ENCODE measurements at regions not wholly inside any gene's neighbourhood (a gene's known extent, or its start where the extent isn't known, plus 50 kb on each side); places are given as distances from the start of the nearest gene placed in this dataset.
"Not testable (repeated sequence)": the region's sequence is repeated elsewhere in the genome, so short reads cannot be mapped to it uniquely, and the experiment has no call there.

GRCh38 chr11:121374286-121374985 lies 77.7 kb upstream of the SORL1 start:
- no peak overlapping the region for H3K4me3 Mint-ChIP-seq
- peaks cover 16% of the 10 kb centered on the region for H3K9me3 Mint-ChIP-seq
- H3K36me3 Mint-ChIP-seq (ENCODE audit: low read depth) = peaks cover 16% of the 10 kb centered on the region
- no peaks in the 10 kb centered on the region for H3K27me3 Mint-ChIP-seq
- DNase-seq = no peak
- ChIA-PET POLR2A (no interaction called here), CTCF (interaction anchor here (1.0 to 2.5 kb wide), 3 partner anchors 9 to 31 kb away, joined by 3 to 7 read pairs (median 3); no protein-coding TSS in a partner anchor)
- H3K4me1 Mint-ChIP-seq = peaks cover 61% of the 10 kb centered on the region
- H3K27ac Mint-ChIP-seq = no peak overlapping the region

DNA sequence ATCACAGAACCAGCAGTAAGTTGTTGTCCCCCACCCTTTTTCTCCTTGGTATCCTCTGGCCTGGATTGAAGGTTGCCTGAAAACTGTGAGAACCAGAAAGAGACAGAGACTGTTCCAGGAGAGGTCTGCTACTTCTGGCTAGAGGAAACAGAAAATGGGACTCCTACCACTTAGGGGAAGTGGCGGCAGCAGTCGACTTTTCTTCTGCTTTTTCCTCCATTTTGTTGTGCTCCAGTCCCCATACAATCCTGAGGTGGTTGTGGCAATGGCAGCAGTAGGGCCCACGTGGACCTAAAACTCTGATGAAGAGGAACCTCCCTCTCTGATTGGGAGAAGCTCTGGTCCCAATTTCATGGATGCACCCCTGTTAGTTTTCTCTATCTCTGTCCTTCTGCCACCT lies 76.0 kb upstream of the SORL1 start:
- ChIA-PET CTCF (interaction anchor here (1.0 to 1.7 kb wide), 4 partner anchors 9 to 13 kb away, joined by 3 to 6 read pairs (median 4); no protein-coding TSS in a partner anchor), POLR2A (no interaction called here)
- no peak overlapping the region for H3K27ac Mint-ChIP-seq

GRCh38 chr11:121379145-121379810 lies 72.8 kb upstream of the SORL1 start:
- H3K9me3 Mint-ChIP-seq; H3K36me3 Mint-ChIP-seq (ENCODE audit: low read depth); DNase-seq; H3K27me3 Mint-ChIP-seq; H3K4me3 Mint-ChIP-seq; POLR2A ChIA-PET: not testable (repeated sequence)
- peaks cover 44% of the 10 kb centered on the region for H3K4me1 Mint-ChIP-seq
- peak overlapping the region; percentile 61 for H3K27ac Mint-ChIP-seq
- CTCF ChIA-PET = interaction anchor here (1.8 to 2.0 kb wide), 2 partner anchors 9 to 13 kb away, joined by 7 to 11 read pairs; no protein-coding TSS in a partner anchor

More for the DNA sequence above, 76.0 kb upstream of the SORL1 start:
- H3K27me3 Mint-ChIP-seq = no peaks in the 10 kb centered on the region
- no peak for DNase-seq
- peaks cover 14% of the 10 kb centered on the region for H3K36me3 Mint-ChIP-seq (ENCODE audit: low read depth)
- H3K9me3 Mint-ChIP-seq = peaks cover 13% of the 10 kb centered on the region
- peaks cover 70% of the 10 kb centered on the region for H3K4me1 Mint-ChIP-seq
- no peak overlapping the region for H3K4me3 Mint-ChIP-seq

DNA sequence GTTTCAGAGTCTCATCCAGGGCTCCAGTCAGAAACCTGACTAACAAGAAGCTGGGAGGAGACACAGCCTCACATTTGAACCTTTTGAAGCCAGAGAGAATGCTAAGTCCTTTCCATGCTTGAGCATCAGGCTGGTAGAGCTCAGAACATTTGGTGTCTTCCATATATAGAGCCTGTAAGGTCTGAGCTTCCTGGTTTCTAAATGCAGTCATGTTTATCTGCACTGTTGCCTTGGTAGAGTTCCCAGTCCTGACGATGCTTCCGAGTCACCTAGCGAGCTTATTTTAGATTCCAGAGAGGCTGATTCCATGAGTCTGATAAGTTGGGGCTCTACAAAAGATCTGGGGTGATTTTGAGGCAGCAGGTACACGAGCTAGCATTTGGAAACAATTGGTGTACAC lies 68.4 kb upstream of the SORL1 start:
- Mint-ChIP-seq H3K4me3 (no peak overlapping the region), H3K36me3 (ENCODE audit: low read depth) (no peaks in the 10 kb centered on the region), H3K4me1 (peaks cover 18% of the 10 kb centered on the region), H3K27ac (peak overlapping the region; percentile 6), H3K27me3 (no peaks in the 10 kb centered on the region), H3K9me3 (peaks cover 5% of the 10 kb centered on the region)
- no peak for DNase-seq
- ChIA-PET POLR2A (no interaction called here), CTCF (interaction anchor here (0.8 to 4.0 kb wide), 5 partner anchors 9 to 68 kb away, joined by 3 to 10 read pairs (median 4); no protein-coding TSS in a partner anchor)

DNA sequence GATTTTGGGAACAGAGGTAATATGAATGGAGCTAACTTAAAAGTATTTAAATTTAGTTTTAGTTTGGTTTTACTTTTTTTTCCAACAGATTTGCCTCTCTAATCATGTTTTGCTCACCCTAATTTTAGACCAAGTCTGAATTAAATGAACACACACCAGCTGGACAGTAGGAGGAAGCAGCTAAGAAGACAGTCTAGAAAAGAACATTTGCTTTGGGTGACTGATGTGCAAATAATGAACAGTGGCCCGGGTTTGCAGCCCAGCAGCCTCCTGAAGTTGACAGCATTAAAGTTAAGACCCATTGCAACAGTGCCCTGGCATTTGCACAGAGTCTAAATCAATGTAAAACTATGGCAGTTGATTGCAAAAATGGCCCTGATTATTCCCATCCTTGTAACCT lies 66.4 kb upstream of the SORL1 start:
- no peak for DNase-seq
- POLR2A ChIA-PET = no interaction called here
- peaks cover 2% of the 10 kb centered on the region for H3K4me1 Mint-ChIP-seq

More for the DNA sequence above, 66.4 kb upstream of the SORL1 start:
- Mint-ChIP-seq H3K4me3 (no peak overlapping the region), H3K27me3 (no peaks in the 10 kb centered on the region), H3K36me3 (ENCODE audit: low read depth) (no peaks in the 10 kb centered on the region), H3K27ac (no peak overlapping the region), H3K9me3 (peaks cover 8% of the 10 kb centered on the region)
- CTCF ChIA-PET = interaction anchor here (0.6 to 4.0 kb wide), 8 partner anchors 8 to 132 kb away, joined by 3 to 10 read pairs (median 3); no protein-coding TSS in a partner anchor
